ENCODE measurements at regions not wholly inside any gene's neighbourhood (a gene's known extent, or its start where the extent isn't known, plus 50 kb on each side); places are given as distances from the start of the nearest gene placed in this dataset.

- no peak for TF ChIP-seq CTCF (IDR thresholded peaks at IDR 0.05)
- H3K9me3 ChIP-seq: peaks cover 0 to 9% of the 10 kb centered on the region in 2 donors
- DNase-seq (ENCODE audit: low spot score in 2 of 2): no peak
Observed at GRCh38 chr6:66985816-66986215, 1278.8 kb upstream of the EYS start.

GRCh38 chr6:66970373-66970772, 1263.3 kb upstream of the EYS start:
- intact Hi-C loops (cut with DNase I): no loop called here

More at GRCh38 chr6:66985816-66986215, 1278.8 kb upstream of the EYS start:
- Histone ChIP-seq H3K36me3 (no peaks in the 10 kb centered on the region), H3K27me3 (no peaks in the 10 kb centered on the region), H3K4me3 (no peak overlapping the region), H3K27ac (no peak overlapping the region), H3K4me1 (no peaks in the 10 kb centered on the region)
- intact Hi-C loops (cut with DNase I): no loop called here

GRCh38 chr6:66965227-66965626, 1258.2 kb upstream of the EYS start:
- intact Hi-C loops (cut with DNase I): no loop called here
- Histone ChIP-seq H3K36me3 (no peaks in the 10 kb centered on the region), H3K4me1 (no peaks in the 10 kb centered on the region), H3K27ac (no peak overlapping the region), H3K9me3 (no peaks in the 10 kb centered on the region), H3K4me3 (no peak overlapping the region), H3K27me3 (no peaks in the 10 kb centered on the region)
- no peak for TF ChIP-seq CTCF (IDR thresholded peaks at IDR 0.05)
- DNase-seq (ENCODE audit: low spot score in 2 of 2): no peak

More at GRCh38 chr6:66970373-66970772, 1263.3 kb upstream of the EYS start:
- Histone ChIP-seq H3K4me1 (no peaks in the 10 kb centered on the region), H3K36me3 (no peaks in the 10 kb centered on the region), H3K27ac (no peak overlapping the region), H3K27me3 (no peaks in the 10 kb centered on the region), H3K4me3 (no peak overlapping the region), H3K9me3 (no peaks in the 10 kb centered on the region)
- no peak for TF ChIP-seq CTCF (IDR thresholded peaks at IDR 0.05)
- no peak for DNase-seq (ENCODE audit: low spot score in 2 of 2)

DNA sequence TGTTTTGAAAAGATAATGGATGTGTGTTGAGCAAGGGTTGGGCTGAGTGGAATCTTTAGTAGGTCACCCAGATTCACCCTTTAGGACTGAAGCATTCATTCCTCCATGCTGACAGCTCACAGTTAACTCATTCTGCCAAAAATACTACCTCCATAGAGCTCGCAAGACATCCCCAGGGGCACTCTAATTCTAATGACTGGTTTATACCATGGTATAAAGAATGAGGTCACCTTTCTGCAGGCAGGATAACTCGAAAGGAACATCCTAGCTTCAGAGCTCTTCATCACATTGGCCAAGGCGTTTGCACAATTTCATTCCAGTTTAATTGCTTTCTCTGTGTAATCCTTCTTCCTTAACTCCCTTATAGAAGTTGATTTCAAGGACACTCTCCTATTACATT, 1257.2 kb upstream of the EYS start:
- TF ChIP-seq CTCF (IDR thresholded peaks at IDR 0.05): no peak
- Histone ChIP-seq H3K36me3 (no peaks in the 10 kb centered on the region), H3K27me3 (no peaks in the 10 kb centered on the region), H3K9me3 (no peaks in the 10 kb centered on the region), H3K4me1 (no peaks in the 10 kb centered on the region), H3K4me3 (no peak overlapping the region), H3K27ac (no peak overlapping the region)
- intact Hi-C loops (cut with DNase I): no loop called here
- DNase-seq (ENCODE audit: low spot score in 2 of 2): no peak

DNA sequence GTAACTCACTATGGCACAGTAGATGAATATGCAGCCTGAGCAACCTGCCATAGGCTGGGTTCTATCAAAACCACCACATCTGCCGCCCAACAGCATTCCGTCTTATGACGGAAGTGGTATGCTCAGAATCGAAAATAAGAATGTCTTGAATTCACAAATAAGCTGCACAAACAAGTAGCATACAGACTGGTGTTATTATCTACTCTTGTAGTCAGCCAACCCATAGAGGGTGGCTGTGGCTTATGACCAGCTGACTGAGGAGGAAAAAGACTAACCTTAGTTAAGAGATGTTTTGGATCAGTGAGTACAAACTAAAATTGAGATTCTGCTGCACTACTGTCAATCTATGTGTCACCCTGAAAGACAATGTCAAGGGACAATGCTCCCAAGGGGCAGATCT, 1255.1 kb upstream of the EYS start:
- no peak overlapping the region for H3K27ac ChIP-seq
- no peaks in the 10 kb centered on the region for H3K4me1 ChIP-seq
- intact Hi-C loops (cut with DNase I): no loop called here
- no peaks in the 10 kb centered on the region for H3K9me3 ChIP-seq
- no peaks in the 10 kb centered on the region for H3K27me3 ChIP-seq
- no peak for TF ChIP-seq CTCF (IDR thresholded peaks at IDR 0.05)
- DNase-seq (ENCODE audit: low spot score in 2 of 2): no peak
- H3K4me3 ChIP-seq: no peak overlapping the region
- H3K36me3 ChIP-seq: no peaks in the 10 kb centered on the region

- H3K4me3 ChIP-seq: no peak overlapping the region
- H3K27ac ChIP-seq: no peak overlapping the region
- H3K36me3 ChIP-seq: no peaks in the 10 kb centered on the region
- no peaks in the 10 kb centered on the region for H3K27me3 ChIP-seq
- H3K4me1 ChIP-seq: no peaks in the 10 kb centered on the region
- TF ChIP-seq CTCF (IDR thresholded peaks at IDR 0.05): no peak
- no peak for DNase-seq (ENCODE audit: low spot score in 2 of 2)
- intact Hi-C loops (cut with DNase I): no loop called here
- no peaks in the 10 kb centered on the region for H3K9me3 ChIP-seq
Observed at GRCh38 chr6:66961191-66961590, 1254.2 kb upstream of the EYS start.

Data from ascending aorta (tissue), 2 donors.